HUES6 (cell line): ENCODE measurements at regions not wholly inside any gene's neighbourhood (a gene's known extent, or its start where the extent isn't known, plus 50 kb on each side); places are given as distances from the start of the nearest gene placed in this dataset.

Experiments
- H3K27ac ChIP-seq: 2 replicates; pipeline ENCODE4 v1.7.0; 2013; ENCODE audit warnings: low read depth, mild to moderate bottlenecking, low read length, inconsistent platforms
- H3K27me3 ChIP-seq: 2 replicates; pipeline ENCODE4 v1.6.1; 2013; ENCODE audit warnings: low read length; ENCODE audit not compliant: control insufficient read depth, insufficient read depth
- H3K36me3 ChIP-seq: 2 replicates; pipeline ENCODE4 v1.6.1; 2013; ENCODE audit warnings: low read length; ENCODE audit not compliant: control insufficient read depth, insufficient read depth
- H3K4me1 ChIP-seq: 2 replicates; pipeline ENCODE4 v1.6.1; 2013; ENCODE audit warnings: low read length; ENCODE audit not compliant: control insufficient read depth, insufficient read depth
- H3K4me3 ChIP-seq: 2 replicates; pipeline ENCODE4 v1.5.1; 2013; ENCODE audit warnings: low read depth, low read length
- H3K9ac ChIP-seq: one replicate; pipeline ENCODE4 v1.6.1; 2013; ENCODE audit warnings: mild to moderate bottlenecking, low read length
- H3K9me3 ChIP-seq: 2 replicates; pipeline ENCODE4 v1.6.1; 2013; ENCODE audit warnings: low read depth, low read length; ENCODE audit not compliant: control insufficient read depth, insufficient read depth

- Histone ChIP-seq H3K27me3 (peaks cover 2% of the 10 kb centered on the region; the same call in 1 of the 2 replicates), H3K9ac (no peak overlapping the region), H3K27ac (no peak overlapping the region), H3K36me3 (no peaks in the 10 kb centered on the region), H3K4me1 (peaks cover 26% of the 10 kb centered on the region), H3K9me3 (peaks cover 5% of the 10 kb centered on the region), H3K4me3 (no peak overlapping the region)
Observed at GRCh38 chr17:5800131-5800530, 215.8 kb upstream of the NLRP1 start.

- no peak overlapping the region for H3K4me3 ChIP-seq
- peaks cover 26% of the 10 kb centered on the region for H3K4me1 ChIP-seq
- H3K27me3 ChIP-seq = peaks cover 2% of the 10 kb centered on the region; the same call in 1 of the 2 replicates
- peaks cover 5% of the 10 kb centered on the region for H3K9me3 ChIP-seq
- H3K36me3 ChIP-seq = no peaks in the 10 kb centered on the region
- no peak overlapping the region for H3K9ac ChIP-seq
- H3K27ac ChIP-seq = no peak overlapping the region
Observed at GRCh38 chr17:5800646-5801045, 216.3 kb upstream of the NLRP1 start.

DNA sequence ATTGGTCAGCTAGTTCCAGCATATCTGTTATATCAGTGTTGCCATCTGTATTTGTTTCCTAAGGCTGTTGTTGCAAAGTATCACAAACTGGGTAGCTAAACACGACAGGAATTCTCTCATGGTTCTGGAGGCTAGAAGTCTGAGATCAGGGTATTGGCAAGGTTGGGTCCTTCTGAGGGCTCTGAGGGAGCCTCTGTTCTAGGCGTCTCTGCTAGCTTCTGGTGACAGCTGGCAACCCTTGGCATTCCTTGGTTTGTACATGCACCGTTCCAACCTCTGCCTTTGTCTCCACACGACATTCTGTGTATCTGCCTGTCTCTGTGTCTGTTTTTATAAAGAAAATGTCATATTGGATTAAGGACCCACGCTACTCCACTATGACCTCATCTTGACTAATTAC, 219.9 kb upstream of the NLRP1 start:
- Histone ChIP-seq H3K9ac (no peak overlapping the region), H3K27me3 (no peaks in the 10 kb centered on the region), H3K36me3 (no peaks in the 10 kb centered on the region), H3K4me3 (no peak overlapping the region), H3K9me3 (peaks cover 19% of the 10 kb centered on the region), H3K4me1 (peaks cover 9% of the 10 kb centered on the region), H3K27ac (no peak overlapping the region)

DNA sequence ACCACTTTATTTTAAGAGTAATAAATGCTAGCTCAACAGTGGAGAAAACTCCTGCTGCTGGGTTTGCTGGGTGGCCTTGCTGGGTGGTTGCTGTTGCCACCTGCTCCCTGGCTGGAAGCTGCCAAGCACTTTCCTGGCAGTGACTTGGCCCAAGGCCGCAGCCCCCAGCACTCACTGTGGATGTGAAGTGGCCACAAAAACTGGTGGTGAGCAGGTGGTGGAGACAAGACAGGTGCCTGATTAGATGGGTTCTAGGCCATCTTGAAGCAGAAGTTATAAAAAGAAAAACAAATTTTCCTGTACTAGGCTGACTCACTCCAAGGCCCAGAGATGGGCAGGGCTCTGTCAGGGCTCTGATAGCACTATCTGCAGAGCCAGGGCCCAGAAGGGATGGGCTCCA, 224.7 kb upstream of the NLRP1 start:
- peaks cover 38% of the 10 kb centered on the region for H3K9me3 ChIP-seq
- no peak overlapping the region for H3K27ac ChIP-seq
- no peak overlapping the region for H3K9ac ChIP-seq
- no peaks in the 10 kb centered on the region for H3K36me3 ChIP-seq
- peaks cover 8% of the 10 kb centered on the region; the same call in 1 of the 2 replicates for H3K4me1 ChIP-seq
- H3K4me3 ChIP-seq = no peak overlapping the region
- no peaks in the 10 kb centered on the region for H3K27me3 ChIP-seq

DNA sequence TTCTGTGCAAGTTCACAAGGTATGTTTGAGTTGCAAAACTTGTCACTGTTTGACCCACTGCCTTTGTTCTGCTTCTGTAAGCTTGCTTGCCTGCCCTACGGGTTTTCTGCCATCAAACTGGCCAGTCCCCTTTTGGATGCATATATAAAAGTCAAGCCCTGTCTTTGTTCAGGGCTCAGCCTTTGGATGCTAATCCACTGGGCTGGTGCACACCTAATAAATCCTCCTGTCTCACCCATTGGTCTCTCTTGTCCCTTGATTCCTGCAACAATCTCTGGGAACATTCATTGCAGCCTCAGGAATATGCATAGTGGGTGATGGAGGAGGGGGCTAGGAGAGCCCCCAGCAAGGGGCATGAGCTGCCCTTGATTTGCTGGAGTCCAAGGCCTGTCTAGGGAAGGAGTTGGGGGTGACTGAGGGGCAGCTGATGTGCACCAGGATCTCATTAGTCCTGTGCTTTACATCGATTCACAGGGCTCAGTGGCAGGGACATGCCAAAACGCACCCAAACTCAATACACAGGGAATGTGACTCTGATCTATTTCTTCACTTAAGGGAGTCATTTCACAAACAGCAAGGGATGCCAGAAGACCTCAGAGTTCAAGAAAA, 225.4 kb upstream of the NLRP1 start:
- H3K9ac ChIP-seq = no peak overlapping the region
- H3K36me3 ChIP-seq = no peaks in the 10 kb centered on the region
- no peak overlapping the region for H3K4me3 ChIP-seq
- H3K27me3 ChIP-seq = no peaks in the 10 kb centered on the region
- H3K4me1 ChIP-seq = peaks cover 8% of the 10 kb centered on the region; the same call in 1 of the 2 replicates
- H3K27ac ChIP-seq = no peak overlapping the region
- peaks cover 38% of the 10 kb centered on the region for H3K9me3 ChIP-seq

DNA sequence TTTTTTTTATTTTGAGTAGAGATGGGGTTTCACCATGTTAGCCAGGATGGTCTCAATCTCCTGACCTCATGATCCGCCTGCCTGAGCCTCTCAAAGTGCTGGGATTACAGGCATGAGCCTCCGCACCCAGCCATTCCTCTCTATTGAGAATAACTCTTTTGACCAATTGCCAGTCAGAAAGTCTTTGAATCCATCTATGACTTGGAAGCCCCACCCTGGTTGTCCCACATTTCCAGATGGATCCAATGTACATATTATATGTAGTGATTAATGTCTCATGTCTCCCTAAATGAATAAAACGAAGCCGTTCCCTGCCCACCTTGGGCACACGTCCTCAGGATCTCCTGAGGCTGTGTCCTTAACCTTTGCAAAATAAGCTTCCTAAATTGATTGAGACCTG, 228.3 kb upstream of the NLRP1 start:
- Histone ChIP-seq H3K27ac (no peak overlapping the region), H3K9ac (no peak overlapping the region), H3K27me3 (no peaks in the 10 kb centered on the region), H3K4me1 (peaks cover 18% of the 10 kb centered on the region), H3K36me3 (no peaks in the 10 kb centered on the region), H3K9me3 (peaks cover 38% of the 10 kb centered on the region), H3K4me3 (no peak overlapping the region)

DNA sequence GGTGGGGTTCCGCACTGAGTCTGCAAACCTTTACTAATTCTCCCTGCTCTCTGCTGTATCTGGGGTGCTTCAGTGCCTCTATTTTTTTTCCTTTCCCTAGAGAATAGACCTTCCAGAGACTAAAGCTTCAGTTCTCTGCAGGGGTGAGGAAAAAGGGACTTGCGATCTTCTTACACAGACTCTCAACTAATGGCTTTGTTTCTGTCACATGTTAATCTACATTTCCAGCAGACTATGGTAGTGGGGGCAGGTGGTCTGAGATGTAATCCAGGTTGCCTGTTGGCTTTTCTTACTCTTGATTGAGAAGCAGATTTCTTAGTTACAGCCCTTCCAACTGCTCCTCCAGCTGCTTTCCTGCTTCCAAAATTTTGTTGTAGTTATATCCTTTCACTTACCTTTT, 229.0 kb upstream of the NLRP1 start:
- Histone ChIP-seq H3K9me3 (peaks cover 33% of the 10 kb centered on the region), H3K27me3 (no peaks in the 10 kb centered on the region), H3K27ac (no peak overlapping the region), H3K4me1 (peaks cover 18% of the 10 kb centered on the region), H3K9ac (no peak overlapping the region), H3K36me3 (no peaks in the 10 kb centered on the region), H3K4me3 (no peak overlapping the region)

DNA sequence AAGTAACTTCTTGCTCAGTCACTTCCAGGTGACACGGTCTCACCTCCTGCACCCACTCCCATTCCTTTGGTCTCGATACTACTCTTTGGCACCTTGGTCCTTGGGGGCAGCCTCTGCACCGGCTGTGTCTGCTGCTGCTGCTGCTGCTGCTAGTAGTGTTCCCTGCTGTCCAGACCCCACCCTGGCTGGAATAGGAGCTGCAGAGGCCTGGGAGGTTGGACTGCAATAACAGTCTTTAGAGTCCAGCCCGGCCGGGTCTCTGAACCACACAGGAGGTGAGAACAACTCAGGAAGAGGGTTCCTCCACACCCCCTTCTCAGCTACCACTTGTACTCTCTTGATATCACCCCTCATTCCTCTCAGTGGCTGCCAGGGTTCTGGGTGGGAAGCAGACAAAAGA, 231.1 kb upstream of the NLRP1 start:
- Histone ChIP-seq H3K9ac (no peak overlapping the region), H3K27ac (no peak overlapping the region), H3K4me3 (no peak overlapping the region), H3K4me1 (peaks cover 20% of the 10 kb centered on the region), H3K27me3 (no peaks in the 10 kb centered on the region), H3K9me3 (peaks cover 12% of the 10 kb centered on the region), H3K36me3 (no peaks in the 10 kb centered on the region)

- H3K27ac ChIP-seq = no peak overlapping the region
- H3K4me3 ChIP-seq = no peak overlapping the region
- H3K36me3 ChIP-seq = no peaks in the 10 kb centered on the region
- H3K9me3 ChIP-seq = peaks cover 3% of the 10 kb centered on the region; the same call in 1 of the 2 replicates
- H3K27me3 ChIP-seq = no peaks in the 10 kb centered on the region
- H3K9ac ChIP-seq = no peak overlapping the region
- peaks cover 32% of the 10 kb centered on the region for H3K4me1 ChIP-seq
Observed at GRCh38 chr17:5816491-5817070, 232.3 kb upstream of the NLRP1 start.

- no peaks in the 10 kb centered on the region for H3K9me3 ChIP-seq
- peaks cover 34% of the 10 kb centered on the region for H3K4me1 ChIP-seq
- H3K27ac ChIP-seq = no peak overlapping the region
- H3K36me3 ChIP-seq = no peaks in the 10 kb centered on the region
- no peak overlapping the region for H3K9ac ChIP-seq
- no peaks in the 10 kb centered on the region for H3K27me3 ChIP-seq
- H3K4me3 ChIP-seq = no peak overlapping the region
Observed at GRCh38 chr17:5817475-5818395, 233.4 kb upstream of the NLRP1 start.

DNA sequence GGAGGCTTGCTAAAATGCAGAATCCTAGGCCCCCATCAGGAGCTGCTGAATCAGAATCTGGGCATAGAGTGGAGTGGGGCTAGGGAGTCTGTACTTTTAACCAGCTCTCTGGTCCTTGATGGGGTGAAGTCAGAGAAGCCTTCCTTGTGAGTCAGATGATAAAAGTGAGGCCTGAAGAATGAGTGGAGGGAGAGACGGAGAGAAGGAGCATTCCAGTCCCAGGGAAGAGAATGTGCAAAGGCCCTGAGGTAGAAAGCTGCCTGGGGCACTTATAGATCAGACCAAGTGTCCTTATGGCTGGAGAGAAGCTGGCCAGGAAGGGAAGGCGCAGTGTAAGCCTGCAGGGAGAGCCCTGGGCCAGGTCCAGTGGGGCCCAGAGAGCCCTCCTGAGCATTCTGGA, 235.1 kb upstream of the NLRP1 start:
- no peak overlapping the region for H3K4me3 ChIP-seq
- no peak overlapping the region for H3K9ac ChIP-seq

More for the DNA sequence above, 235.1 kb upstream of the NLRP1 start:
- no peaks in the 10 kb centered on the region for H3K9me3 ChIP-seq
- no peak overlapping the region for H3K27ac ChIP-seq
- H3K36me3 ChIP-seq = no peaks in the 10 kb centered on the region
- peaks cover 26% of the 10 kb centered on the region for H3K4me1 ChIP-seq
- H3K27me3 ChIP-seq = no peaks in the 10 kb centered on the region
